ENCODE measurements at regions not wholly inside any gene's neighbourhood (a gene's known extent, or its start where the extent isn't known, plus 50 kb on each side); places are given as distances from the start of the nearest gene placed in this dataset.
"Not testable (repeated sequence)": the region's sequence is repeated elsewhere in the genome, so short reads cannot be mapped to it uniquely, and the experiment has no call there.

DNA sequence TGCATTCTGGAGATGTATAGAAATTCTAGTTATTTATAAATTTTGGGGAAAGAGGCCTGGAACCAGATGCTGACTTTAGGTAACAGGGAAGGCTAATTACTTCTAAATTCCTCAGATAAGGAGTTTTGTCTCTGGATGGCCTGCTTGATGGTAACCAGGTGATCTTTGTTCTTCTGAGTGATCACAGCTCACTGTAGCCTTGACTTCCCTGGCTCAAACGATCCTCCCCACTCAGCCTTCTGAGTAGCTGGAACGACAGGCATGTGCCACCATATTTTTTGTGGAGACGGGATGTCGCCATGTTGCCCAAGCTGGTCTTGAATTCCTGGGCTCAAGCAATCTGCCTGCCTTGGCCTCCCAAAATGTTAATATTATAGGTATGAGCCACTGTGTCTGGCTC, 54.4 kb upstream of the MSH6 start:
- DNase-seq (ENCODE audit: low read depth): no peak

GRCh38 chr2:47727956-47728355, 55.0 kb upstream of the MSH6 start:
- DNase-seq (ENCODE audit: low read depth): no peak

DNA sequence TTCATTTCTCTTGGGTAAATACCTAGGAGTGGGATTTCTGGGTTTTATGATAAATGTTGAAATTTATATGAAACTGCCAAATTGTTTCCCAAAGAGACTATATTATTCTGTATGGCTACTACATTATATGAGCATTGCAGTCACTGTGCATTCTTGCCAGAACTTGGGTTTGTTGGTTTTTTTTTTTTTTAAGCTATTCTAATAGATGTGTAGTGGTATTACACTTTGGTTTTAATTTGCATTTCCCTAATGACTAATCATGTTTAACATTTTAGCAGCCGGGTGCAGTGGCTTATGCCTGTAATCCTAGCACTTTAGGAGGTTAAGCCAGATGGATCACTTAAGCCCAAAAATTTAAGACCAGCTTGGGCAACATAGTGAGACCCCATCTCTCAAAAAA, 56.0 kb upstream of the MSH6 start:
- not testable (repeated sequence) for DNase-seq (ENCODE audit: low read depth)

GRCh38 chr2:47725808-47726207, 57.1 kb upstream of the MSH6 start:
- DNase-seq (ENCODE audit: low read depth): no peak

- peak; percentile 69 for DNase-seq (ENCODE audit: low read depth)
Measured at GRCh38 chr2:47724221-47724981, 58.5 kb upstream of the MSH6 start.

GRCh38 chr2:47721296-47721695, 61.6 kb upstream of the MSH6 start:
- DNase-seq (ENCODE audit: low read depth): no peak

DNA sequence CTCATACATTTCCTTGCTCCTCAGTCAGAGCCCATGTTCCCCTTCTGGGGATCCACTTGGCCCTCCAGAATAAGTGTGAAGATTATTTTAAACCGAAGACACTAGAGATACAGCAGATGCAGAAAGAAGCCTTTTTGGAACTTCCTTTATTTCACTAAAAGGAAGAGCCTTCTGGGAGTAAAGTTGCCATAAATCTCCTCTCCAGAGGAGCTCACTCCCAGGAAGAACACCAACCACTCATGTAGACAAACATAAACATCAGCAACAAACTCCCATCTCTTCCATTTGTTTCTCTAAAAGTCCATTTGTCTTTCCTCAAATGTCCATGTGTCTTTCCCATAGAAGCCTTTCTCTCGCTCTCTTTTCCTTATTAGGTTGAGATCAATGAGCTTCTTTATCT, 62.4 kb upstream of the MSH6 start:
- no peak for DNase-seq (ENCODE audit: low read depth)

DNA sequence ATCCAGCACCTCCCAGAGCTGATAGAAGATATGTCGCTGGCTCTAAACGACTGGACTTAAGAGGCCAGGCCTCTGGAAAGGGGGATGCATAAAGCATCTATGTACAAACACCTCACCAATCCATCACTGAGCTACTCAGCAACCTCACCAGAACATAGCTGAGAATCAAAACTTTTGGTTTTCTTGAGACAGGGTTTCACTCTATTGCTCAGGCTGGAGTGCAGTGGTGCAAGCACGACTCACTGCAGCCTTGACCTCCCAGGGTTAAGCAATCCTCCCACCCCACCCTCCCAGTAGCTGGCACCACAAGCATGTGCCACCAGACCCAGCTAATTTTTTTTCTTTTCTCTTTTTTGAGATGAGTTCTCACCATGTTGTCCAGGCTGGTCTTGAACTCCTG, 62.9 kb upstream of the MSH6 start:
- no peak for DNase-seq (ENCODE audit: low read depth)

DNA sequence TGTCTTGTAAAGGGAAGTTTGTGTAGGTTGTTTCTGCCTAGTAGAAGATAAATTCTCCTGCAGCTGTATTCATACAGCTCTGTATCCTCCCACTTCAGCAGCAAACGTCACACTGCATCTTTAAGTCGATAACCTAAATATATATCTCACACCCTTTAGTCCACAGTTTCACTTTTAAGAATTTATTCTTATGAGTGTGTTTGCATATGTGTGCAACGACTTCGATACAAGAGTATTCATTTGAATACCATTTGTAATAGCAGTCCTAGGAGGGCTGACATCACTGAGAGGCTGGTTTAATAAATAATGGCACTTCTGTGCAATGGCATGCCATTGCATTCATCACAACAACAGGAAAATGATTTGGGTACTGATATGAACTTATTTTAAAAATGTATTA, 63.8 kb upstream of the MSH6 start:
- no peak for DNase-seq (ENCODE audit: low read depth)

GRCh38 chr2:47716307-47716706, 66.6 kb upstream of the MSH6 start:
- DNase-seq (ENCODE audit: low read depth): peak; percentile 21

DNA sequence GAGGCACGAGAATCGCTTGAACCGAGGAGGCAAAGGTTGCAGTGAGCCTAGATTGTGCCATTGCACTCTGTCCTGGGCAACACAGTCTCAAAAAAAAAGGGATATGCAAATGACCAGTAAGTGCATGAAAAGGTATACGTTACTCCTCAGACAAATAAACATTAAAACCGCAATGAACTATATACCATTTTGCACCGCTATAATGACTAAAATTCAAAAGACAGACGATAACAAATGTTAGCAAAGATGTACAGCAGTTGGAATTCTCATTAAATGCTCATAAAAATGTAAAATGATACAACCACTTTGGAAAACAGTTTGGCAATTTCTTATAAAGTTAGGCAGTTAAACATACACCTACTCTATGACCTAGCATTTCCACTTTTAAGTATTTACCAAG, 67.4 kb upstream of the MSH6 start:
- no peak for DNase-seq (ENCODE audit: low read depth)

GRCh38 chr2:47708801-47709499, 74.0 kb upstream of the MSH6 start:
- no peak for DNase-seq (ENCODE audit: low read depth)

DNA sequence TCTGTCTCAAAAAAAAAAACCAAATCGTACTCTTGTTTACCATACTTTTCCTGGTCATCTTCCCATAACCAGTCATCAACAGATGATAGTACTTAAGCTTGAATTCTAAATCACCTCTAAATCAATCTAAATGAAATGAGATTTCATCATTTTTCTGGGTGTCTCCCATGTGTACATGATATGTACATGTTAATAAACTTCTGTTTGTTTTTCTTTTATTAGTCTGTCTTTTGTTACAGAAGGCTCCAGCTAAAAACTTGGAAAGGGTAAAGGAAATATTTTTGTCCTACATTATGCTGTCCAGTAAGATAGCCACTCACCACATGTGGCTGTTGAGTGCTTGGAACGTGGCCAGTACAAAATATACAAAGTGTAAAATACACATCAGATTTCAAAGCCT, 78.7 kb upstream of the MSH6 start:
- no peak for DNase-seq (ENCODE audit: low read depth)

GRCh38 chr2:47699533-47700215, 83.3 kb upstream of the MSH6 start:
- no peak for DNase-seq (ENCODE audit: low read depth)

DNA sequence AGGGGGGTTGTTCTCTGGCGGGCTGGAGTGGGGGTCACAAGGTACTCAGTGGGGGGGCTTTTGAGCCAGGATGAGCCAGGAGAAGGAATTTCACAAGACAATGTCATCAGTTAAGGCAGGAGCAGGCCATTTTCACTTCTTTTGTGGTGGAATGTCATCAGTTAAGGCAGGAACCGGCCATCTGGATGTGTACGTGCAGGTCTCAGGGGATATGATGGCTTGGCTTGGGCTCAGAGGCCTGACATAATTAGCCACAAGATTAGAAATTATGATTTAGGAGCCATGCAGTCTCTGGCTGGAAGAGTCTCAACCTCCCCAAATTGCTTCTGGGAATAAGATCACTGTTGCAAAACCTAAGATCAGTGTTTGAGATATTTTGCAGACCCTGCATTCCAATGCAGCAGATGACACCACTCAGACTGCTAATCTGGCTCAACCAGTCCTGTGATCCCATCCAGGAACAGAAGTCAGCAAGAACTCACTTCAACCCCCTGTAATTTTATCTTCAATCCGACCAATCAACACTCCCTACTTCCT, 84.4 kb upstream of the MSH6 start:
- DNase-seq (ENCODE audit: low read depth): not testable (repeated sequence)

DNA sequence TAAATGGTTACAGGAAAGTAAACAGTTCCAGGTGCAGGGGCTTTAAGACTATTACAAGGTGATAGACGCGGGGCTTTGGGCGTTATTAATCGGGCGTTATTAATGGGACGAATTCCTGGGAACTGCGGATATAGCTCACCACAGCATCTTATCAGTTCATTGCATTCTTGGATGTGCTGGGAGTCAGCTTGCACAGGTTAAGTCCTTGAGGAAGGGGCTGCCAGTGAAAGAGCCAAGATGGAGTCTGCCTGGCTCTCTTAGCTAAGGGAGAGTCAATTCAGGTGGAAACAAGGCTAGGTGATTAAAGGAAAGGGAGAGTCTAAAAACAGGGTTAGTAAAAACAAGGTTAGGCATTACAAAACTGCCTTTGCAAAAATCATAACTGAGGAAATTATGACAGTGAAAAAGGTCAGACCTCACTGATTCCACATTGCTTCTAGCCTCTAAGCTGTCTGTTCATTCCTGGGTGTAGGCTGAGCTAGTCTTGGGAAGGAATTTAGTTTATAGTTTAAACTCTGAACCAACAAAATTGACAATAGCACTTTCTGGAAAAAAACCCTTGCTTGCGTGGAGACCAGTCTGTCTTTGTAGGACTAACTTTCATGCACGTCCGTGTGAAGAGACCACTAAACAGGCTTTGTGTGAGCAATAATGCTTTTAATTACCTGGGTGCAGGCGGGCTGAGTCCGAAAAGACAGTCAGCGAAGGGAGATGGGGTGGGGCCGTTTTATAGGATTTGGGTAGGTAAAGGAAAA, 85.1 kb upstream of the MSH6 start:
- DNase-seq (ENCODE audit: low read depth): not testable (repeated sequence)

- DNase-seq (ENCODE audit: low read depth): no peak
Measured at GRCh38 chr2:47697000-47697601, 85.8 kb upstream of the MSH6 start.

- DNase-seq (ENCODE audit: low read depth): no peak
Measured at GRCh38 chr2:47696478-47696831, 86.5 kb upstream of the MSH6 start.

GRCh38 chr2:47695800-47696477, 87.0 kb upstream of the MSH6 start:
- DNase-seq (ENCODE audit: low read depth): no peak

DNA sequence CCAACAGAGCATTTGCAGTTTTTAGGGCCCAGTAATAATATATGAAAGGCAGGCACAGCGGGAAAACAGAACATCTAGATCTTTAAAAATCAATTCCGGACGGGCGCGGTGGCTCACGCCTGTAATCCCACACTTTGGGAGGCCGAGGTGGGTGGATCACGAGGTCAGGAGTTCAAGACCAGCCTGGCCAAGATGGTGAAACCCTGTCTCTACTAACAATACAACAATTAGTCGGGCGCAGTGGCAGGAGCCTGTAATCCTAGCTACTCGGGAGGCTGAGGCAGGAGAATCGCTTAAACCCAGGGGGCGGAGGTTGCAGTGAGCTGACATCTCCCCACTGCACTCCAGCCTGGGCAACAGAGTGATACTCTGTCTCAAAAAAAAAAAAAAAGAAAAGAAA, 88.5 kb upstream of the MSH6 start:
- not testable (repeated sequence) for DNase-seq (ENCODE audit: low read depth)

DNA sequence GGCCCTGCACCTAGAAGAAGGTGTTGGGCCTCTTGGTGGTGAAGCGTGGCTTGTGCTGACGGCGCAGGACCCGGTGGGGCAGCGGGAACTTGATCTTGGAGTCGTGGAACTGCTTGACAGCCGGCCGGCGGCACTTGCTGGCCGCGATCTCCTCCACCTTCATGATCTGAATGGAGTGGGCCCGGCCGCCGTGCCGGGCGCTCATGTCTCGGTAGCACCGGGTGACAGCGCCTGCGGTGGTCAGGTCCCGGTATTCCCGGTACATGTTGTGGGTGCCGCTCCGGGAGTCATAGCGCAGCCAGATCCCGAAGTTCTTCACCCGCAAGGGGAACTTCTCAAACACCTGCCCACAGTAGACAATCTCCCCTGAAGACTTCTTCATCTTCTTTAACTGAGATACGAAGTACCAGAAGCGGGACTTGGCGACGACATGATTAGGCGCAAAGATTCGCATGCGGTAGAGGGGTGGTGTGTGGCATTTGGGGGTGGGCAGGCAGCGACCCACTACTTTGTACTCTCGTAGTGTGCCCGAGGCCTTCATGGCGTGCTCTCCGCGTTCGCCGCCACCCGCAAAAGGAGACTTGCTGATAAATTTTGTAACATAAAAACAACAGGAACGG, 92.1 kb upstream of the MSH6 start:
- DNase-seq (ENCODE audit: low read depth): not testable (repeated sequence)
